NCI-H2081 (cell line): ENCODE measurements at regions not wholly inside any gene's neighbourhood (a gene's known extent, or its start where the extent isn't known, plus 50 kb on each side); places are given as distances from the start of the nearest gene placed in this dataset.

Source experiments
- DNase-seq, 2 experiments: peaks; one replicate each; lab custom pipeline; 2025; lab: John Stamatoyannopoulos, UW

- no peak for DNase-seq
Measured at GRCh38 chr10:10779511-10779910, 238.2 kb upstream of the CELF2 start.

DNA sequence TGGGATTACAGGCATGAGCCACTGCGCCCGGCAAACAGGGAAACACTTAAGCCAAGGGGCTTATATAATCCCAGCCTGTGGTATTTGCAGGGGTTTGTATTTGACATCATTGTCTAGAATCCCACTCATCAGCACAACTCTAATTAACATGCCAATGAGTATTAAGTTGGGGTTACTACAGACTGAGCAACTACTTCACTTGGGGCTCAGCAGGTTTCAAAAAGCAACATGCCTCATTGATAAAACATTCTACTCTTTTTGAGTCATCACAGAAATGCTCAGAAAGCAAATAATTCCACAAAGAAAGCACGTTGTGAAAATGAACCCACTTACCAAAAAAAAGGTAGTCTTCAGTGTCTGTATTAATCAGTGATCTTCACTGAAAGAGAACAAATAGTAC, 236.9 kb upstream of the CELF2 start:
- DNase-seq = no peak

DNA sequence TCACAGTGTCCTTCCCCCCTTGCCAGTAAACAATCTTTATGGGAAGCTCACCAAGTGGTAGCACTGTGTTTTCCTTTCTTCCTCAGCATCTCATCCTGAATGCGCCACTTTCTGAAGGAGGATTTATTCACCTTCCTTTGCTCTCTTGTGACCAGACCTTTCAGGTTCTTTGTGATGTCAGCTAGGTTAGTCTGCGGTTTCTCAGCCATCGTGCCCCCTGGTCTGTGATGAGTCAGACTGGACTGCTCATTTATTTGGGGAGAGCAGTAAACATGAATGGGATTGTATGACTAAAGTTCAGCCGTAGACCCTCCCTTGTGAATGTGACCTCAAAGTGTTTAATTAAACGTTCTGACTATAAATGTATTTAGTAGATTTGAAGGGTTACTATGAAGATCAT, 235.1 kb upstream of the CELF2 start:
- DNase-seq = no peak

GRCh38 chr10:10785627-10786026, 232.0 kb upstream of the CELF2 start:
- DNase-seq = no peak

- DNase-seq = no peak
Measured at GRCh38 chr10:10786109-10787090, 231.3 kb upstream of the CELF2 start.

- DNase-seq = no peak
Measured at GRCh38 chr10:10787586-10787985, 230.1 kb upstream of the CELF2 start.

DNA sequence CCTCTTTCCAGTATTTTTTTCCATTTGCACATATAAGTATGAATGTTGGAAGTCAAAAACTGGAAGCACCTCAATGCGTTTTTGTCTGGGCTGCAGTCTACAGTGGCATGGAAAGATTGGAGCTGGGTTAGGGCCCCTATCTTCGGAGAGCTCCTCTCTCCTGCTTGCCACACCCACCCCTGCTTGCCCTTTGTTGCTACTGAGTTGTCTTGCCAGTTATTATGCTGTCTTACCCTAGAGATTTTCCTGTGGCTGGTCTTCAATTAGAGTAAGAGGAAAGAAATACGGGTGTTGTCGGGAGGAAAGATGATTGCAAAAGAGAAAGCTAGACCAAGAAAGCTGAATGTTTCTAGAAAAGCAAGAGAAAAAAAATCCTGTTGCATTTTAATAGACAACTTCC, 228.9 kb upstream of the CELF2 start:
- DNase-seq = no peak

DNA sequence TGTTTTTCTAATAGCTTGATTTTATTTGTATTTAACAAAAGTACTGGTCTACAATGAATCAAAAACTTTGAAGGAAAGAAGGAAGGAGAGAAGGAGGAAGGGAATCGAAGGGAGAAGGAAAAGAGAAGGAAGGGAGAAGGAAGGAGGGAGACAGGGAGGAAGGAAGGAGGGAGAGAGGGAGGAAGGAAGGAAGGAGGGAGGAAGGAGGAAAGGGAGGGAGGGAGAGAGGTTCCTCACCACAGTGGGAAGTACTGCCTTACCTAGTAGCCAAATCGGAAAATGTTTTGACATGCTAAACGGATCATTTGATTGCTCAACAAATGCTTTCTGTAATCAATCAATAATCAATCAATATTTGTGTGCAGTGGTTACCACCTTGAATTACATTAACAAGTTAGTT, 225.8 kb upstream of the CELF2 start:
- DNase-seq = no peak

DNA sequence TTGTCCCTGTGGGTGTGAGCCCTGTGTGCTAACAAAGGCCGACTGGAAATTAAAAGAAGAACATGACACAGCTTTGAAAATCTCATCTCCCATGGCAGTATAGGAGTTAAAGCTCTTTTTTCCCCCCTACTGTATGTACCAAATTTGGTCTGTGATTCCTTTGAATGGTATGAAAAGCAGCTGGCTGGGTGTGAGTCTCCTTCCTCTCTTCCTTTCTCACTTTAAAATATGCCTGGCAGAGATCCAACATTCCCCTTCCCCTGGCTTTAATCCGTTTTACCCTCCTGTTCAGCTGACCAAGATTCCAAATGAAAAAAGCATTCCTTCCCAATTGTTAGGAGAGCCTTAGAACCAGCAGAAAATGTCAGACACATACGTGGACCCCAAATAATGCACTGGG, 225.0 kb upstream of the CELF2 start:
- no peak for DNase-seq

- DNase-seq = no peak
Measured at GRCh38 chr10:10794046-10794445, 223.6 kb upstream of the CELF2 start.

- no peak for DNase-seq
Measured at GRCh38 chr10:10794791-10795191, 222.9 kb upstream of the CELF2 start.

GRCh38 chr10:10796061-10796773, 221.5 kb upstream of the CELF2 start:
- DNase-seq = no peak

GRCh38 chr10:10796774-10797415, 220.8 kb upstream of the CELF2 start:
- no peak for DNase-seq

DNA sequence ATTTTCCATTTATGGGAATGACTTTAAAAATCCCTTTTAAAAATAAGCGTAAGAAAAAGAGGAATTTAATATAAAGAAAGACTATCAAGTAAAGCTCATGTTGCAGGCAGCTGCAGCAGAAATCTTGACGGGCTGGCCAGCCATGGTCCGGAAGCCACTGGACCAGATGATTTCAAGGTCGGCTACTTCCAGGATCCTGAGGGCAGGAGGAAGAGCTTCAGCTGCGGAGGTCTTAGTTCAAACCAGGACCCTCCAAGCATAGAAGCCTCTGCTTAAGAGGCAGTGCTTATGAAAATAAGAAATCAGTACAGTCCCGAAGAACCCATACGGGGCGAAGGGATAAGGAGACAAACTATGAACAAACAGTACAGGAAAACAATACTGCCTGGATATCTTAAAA, 220.2 kb upstream of the CELF2 start:
- no peak for DNase-seq

DNA sequence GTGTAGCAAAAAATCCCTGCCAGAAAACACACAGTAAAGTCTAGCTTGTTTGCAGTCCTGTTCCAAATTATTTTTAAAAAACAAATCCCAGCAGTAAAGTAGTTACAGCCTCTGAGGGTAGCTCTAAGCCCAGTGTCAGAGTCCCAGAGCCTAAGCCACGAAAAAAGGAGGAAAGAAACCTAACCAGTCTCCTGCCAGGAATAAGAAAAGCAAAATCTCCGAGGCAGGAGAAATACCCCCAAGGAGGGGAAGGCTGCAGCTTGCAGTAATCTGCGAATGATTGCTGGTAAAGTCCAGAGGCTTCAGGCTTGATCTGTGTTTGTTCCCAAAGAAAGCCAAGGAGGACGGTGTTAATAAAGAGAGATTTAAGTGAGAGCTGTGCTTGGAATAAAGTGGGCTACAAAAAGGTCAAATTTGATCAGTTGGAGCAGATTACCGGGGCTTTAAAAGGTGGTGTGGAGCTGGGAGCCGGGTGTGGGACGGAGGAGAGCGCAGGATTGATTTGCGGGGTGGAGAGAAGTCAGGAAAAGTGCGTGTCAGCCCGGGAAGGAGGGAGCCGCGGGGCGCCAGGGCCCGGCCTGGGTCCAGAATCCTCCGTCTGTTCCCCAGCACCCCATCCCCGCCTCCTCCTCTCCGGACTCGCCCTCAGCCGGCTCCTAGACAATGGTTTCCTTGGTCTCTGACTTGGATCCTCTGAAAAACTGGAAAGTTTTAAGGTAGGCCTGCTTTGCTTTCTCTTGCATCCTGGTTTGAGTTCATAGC, 219.4 kb upstream of the CELF2 start:
- no peak for DNase-seq

- no peak for DNase-seq
Measured at GRCh38 chr10:10798864-10799192, 218.8 kb upstream of the CELF2 start.

DNA sequence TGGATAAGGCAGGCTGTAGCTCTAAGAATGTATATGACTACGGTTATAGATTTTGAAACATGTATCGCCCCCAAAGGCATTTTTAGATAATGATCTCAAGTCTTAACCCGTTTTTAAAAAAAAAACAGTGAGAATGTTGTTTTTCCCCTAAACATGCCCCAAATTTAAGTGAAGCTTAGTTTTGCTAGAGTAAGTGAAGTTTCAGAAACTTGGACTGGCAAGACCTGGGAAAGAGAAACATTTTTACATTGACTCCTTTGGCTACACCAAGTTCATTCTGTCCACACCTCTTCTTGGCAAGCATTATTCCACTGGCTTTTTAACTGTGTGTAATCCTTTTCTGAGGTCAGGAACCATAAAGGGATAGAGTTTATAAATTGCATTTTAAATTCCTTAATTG, 216.7 kb upstream of the CELF2 start:
- DNase-seq = no peak

DNA sequence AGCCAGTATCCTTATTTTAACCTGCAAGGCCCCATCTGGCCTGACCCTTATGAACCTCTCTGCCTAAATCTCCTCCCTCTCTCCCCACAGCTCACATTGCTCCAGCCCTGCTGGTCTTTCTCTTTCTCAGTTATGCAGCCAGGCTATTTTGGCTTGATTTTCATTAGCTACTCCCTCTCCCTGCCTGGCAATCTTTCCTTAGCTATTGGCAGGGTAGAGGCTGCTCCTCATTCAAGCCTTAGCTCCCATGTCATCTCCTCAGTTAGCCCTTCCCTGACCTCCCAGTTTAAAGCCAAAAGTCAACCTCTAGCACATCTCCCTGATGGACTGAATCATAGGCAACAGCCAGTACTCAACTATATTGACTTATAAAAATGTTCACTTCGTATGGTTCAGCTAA, 214.4 kb upstream of the CELF2 start:
- no peak for DNase-seq

GRCh38 chr10:10804061-10804460, 213.6 kb upstream of the CELF2 start:
- DNase-seq = no peak

DNA sequence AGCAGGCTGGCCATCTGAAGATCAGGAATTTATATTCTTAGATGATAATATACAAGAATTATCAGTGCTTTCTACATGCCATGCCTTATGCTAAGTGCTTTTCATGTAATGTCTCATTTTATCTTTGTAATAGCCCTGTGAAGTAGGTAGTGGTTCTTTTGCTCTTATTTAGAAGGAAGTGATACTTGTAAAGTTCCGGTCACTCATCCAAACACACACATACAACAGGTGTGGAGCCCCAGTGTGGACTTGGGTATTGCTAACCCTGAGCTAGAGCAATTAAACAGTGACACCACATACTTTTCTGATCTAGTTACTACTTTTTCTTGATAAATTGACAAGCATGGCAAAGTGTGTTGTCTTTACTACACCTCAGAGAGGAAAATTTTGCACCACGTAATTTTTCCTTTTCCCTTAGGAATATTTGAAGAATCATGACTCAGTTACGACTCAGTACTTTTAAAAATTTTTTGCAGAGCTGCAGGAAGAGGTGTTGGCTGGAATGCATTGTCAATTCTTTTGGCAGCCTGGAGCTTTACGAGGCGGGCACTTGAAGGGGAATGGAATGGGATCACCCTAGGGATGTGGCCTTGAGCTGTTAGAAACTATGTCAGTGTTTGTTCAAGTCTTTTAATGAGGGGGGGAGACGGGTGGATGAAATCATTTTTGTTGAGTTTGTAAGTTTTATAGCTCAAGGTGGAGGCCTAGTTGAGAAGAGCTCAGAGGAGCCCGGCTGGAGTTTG, 212.5 kb upstream of the CELF2 start:
- DNase-seq = no peak

GRCh38 chr10:10807106-10807505, 210.6 kb upstream of the CELF2 start:
- DNase-seq = no peak
